ENCODE measurements at regions not wholly inside any gene's neighbourhood (a gene's known extent, or its start where the extent isn't known, plus 50 kb on each side); places are given as distances from the start of the nearest gene placed in this dataset.

DNA sequence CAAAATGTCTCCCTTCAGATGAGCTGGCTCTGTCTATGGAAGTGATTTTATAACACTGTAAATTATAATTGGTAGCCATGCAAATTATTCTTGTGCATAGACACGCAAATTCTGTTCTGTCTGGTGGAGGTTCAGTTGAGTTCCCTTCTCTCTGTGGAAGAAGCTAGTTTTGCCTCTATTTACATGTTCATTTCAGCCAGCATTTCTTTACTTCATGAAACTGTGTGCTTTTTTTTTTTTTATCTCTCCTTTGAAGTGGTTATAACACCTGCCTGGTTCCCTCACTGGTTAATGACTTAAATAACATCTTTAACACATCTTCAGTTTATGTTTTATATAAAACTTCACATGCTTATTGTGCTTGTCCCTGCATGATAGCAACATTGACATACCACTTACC is 149.4 kb upstream of the FBXL7 start:
- Histone ChIP-seq H3K79me1 (ENCODE audit: low read length) (no peaks in the 10 kb centered on the region), H4K5ac (ENCODE audit: low read length) (no peak overlapping the region), H3K4me1 (ENCODE audit: control insufficient read depth, low read depth, low read length) (peaks cover 3% of the 10 kb centered on the region), H3K9ac (ENCODE audit: low read length) (no peak overlapping the region), H3K79me2 (ENCODE audit: control insufficient read depth, insufficient read depth, low read length) (no peaks in the 10 kb centered on the region), H3K27ac (ENCODE audit: low read depth, low read length) (no peak overlapping the region), H3K4me3 (ENCODE audit: low read length) (no peak overlapping the region), H2BK5ac (ENCODE audit: low read length) (no peak overlapping the region), H4K8ac (ENCODE audit: low read depth, low read length) (no peak overlapping the region), H3K23ac (ENCODE audit: low read length) (no peak overlapping the region), H3K27me3 (ENCODE audit: insufficient read depth, low read length, poor library complexity) (no peaks in the 10 kb centered on the region), H3K18ac (ENCODE audit: low read length) (no peak overlapping the region), H3K4ac (ENCODE audit: low read depth, low read length) (no peak overlapping the region), H3K4me2 (ENCODE audit: low read length) (no peak overlapping the region), H3K56ac (ENCODE audit: low read length) (no peak overlapping the region), H2AK5ac (ENCODE audit: low read length) (no peak overlapping the region), H2BK15ac (replicated peaks; ENCODE audit: low read depth) (no peak overlapping the region), H3K36me3 (ENCODE audit: control insufficient read depth, insufficient read depth, low read length) (no peaks in the 10 kb centered on the region), H2BK120ac (ENCODE audit: low read depth, low read length) (no peak overlapping the region)
- no peak for DNase-seq
- no CpG with 5 or more reads among the region's 1 CpG for WGBS (ENCODE audit: extremely low coverage, insufficient coverage, low lambda C conversion rate)

DNA sequence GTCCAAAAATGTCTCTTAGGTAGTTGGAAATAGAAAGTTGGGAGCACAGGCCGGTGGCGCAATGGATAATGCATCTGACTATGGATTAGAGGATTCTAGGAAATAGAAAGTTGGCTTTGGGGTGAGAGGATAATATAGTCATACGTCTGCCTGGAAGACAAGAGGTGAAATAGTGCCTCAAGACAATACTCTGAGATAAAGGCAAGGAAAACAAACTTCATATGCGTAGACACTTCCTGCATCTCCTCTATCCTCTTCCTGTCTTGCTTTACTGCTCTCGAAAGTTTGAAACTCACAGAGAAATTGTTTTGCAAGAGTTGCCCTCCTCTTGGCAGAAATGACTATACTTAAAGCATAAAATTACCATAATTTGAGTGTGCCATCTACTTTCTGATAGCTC is 153.2 kb upstream of the FBXL7 start:
- H3K4me3 ChIP-seq (ENCODE audit: low read length), result no peak overlapping the region
- H3K79me2 ChIP-seq (ENCODE audit: control insufficient read depth, insufficient read depth, low read length), result no peaks in the 10 kb centered on the region
- no peaks in the 10 kb centered on the region for H3K27me3 ChIP-seq (ENCODE audit: insufficient read depth, low read length, poor library complexity)
- H3K27ac ChIP-seq (ENCODE audit: low read depth, low read length), result no peak overlapping the region
- H2BK5ac ChIP-seq (ENCODE audit: low read length), result no peak overlapping the region
- no peak overlapping the region for H3K23ac ChIP-seq (ENCODE audit: low read length)
- H3K4me2 ChIP-seq (ENCODE audit: low read length), result no peak overlapping the region
- no peak overlapping the region for H4K8ac ChIP-seq (ENCODE audit: low read depth, low read length)
- H2BK15ac ChIP-seq (replicated peaks; ENCODE audit: low read depth), result no peak overlapping the region
- no peak overlapping the region for H3K4ac ChIP-seq (ENCODE audit: low read depth, low read length)
- H3K36me3 ChIP-seq (ENCODE audit: control insufficient read depth, insufficient read depth, low read length), result no peaks in the 10 kb centered on the region
- DNase-seq, result no peak
- H3K79me1 ChIP-seq (ENCODE audit: low read length), result no peaks in the 10 kb centered on the region
- no peak overlapping the region for H2AK5ac ChIP-seq (ENCODE audit: low read length)
- H3K4me1 ChIP-seq (ENCODE audit: control insufficient read depth, low read depth, low read length), result no peaks in the 10 kb centered on the region
- H3K56ac ChIP-seq (ENCODE audit: low read length), result no peak overlapping the region
- no peak overlapping the region for H3K9ac ChIP-seq (ENCODE audit: low read length)
- H3K18ac ChIP-seq (ENCODE audit: low read length), result no peak overlapping the region
- H2BK120ac ChIP-seq (ENCODE audit: low read depth, low read length), result no peak overlapping the region
- WGBS (ENCODE audit: extremely low coverage, insufficient coverage, low lambda C conversion rate), result no CpG with 5 or more reads among the region's 5 CpGs
- no peak overlapping the region for H4K5ac ChIP-seq (ENCODE audit: low read length)

DNA sequence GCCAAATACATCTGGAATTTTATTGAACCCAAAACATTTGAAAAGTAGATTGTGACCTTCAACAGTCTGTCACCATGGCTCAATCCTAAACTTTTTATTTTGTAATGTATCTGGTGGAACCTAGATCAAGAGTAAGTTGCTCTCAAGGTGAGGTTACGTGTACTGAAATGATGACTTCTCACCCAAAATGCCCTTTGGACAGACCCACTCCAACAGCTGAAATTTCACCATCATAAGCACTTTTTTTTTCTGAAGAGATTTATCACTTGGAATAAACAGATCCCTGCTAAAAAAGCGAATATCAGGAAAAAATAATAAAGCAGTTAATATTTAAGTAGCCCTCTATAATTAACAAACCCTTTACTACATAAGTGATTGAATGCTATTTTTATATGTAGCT is 155.0 kb upstream of the FBXL7 start:
- Histone ChIP-seq H4K5ac (ENCODE audit: low read length) (no peak overlapping the region), H3K18ac (ENCODE audit: low read length) (no peak overlapping the region), H2BK5ac (ENCODE audit: low read length) (no peak overlapping the region), H3K4me2 (ENCODE audit: low read length) (no peak overlapping the region), H3K79me1 (ENCODE audit: low read length) (no peaks in the 10 kb centered on the region), H3K27me3 (ENCODE audit: insufficient read depth, low read length, poor library complexity) (no peaks in the 10 kb centered on the region), H3K56ac (ENCODE audit: low read length) (no peak overlapping the region), H3K9ac (ENCODE audit: low read length) (no peak overlapping the region), H3K79me2 (ENCODE audit: control insufficient read depth, insufficient read depth, low read length) (no peaks in the 10 kb centered on the region), H3K23ac (ENCODE audit: low read length) (no peak overlapping the region), H3K4me3 (ENCODE audit: low read length) (no peak overlapping the region), H3K4me1 (ENCODE audit: control insufficient read depth, low read depth, low read length) (no peaks in the 10 kb centered on the region), H2AK5ac (ENCODE audit: low read length) (no peak overlapping the region), H2BK15ac (replicated peaks; ENCODE audit: low read depth) (no peak overlapping the region), H3K4ac (ENCODE audit: low read depth, low read length) (no peak overlapping the region), H3K36me3 (ENCODE audit: control insufficient read depth, insufficient read depth, low read length) (no peaks in the 10 kb centered on the region), H3K27ac (ENCODE audit: low read depth, low read length) (no peak overlapping the region), H4K8ac (ENCODE audit: low read depth, low read length) (no peak overlapping the region), H2BK120ac (ENCODE audit: low read depth, low read length) (no peak overlapping the region)
- no CpG with 5 or more reads among the region's 2 CpGs for WGBS (ENCODE audit: extremely low coverage, insufficient coverage, low lambda C conversion rate)
- no peak for DNase-seq

DNA sequence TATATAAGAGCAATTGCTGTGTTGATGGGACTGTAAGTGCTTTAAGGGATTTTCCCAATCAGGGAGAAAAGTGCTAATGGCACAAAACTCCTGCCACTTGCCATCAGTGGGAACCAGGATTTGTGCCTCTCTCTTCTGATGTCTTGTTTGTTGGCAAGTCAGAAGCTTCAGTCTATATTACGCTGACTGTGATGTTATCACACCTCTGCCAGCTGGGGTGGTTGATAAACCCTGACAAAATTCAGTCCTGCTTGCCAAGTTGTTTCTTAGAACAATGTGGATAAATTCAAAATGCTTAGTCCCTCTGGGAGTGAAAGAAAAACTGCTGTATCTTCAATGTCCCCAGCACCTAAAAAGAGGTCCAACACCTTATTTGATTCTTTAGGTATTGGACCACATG is 161.4 kb upstream of the FBXL7 start:
- Histone ChIP-seq H3K4me2 (ENCODE audit: low read length) (no peak overlapping the region), H3K79me1 (ENCODE audit: low read length) (no peaks in the 10 kb centered on the region), H3K36me3 (ENCODE audit: control insufficient read depth, insufficient read depth, low read length) (no peaks in the 10 kb centered on the region), H2BK15ac (replicated peaks; ENCODE audit: low read depth) (no peak overlapping the region), H4K8ac (ENCODE audit: low read depth, low read length) (no peak overlapping the region), H3K27me3 (ENCODE audit: insufficient read depth, low read length, poor library complexity) (no peaks in the 10 kb centered on the region), H3K56ac (ENCODE audit: low read length) (no peak overlapping the region), H3K79me2 (ENCODE audit: control insufficient read depth, insufficient read depth, low read length) (no peaks in the 10 kb centered on the region), H3K9ac (ENCODE audit: low read length) (no peak overlapping the region), H3K4ac (ENCODE audit: low read depth, low read length) (no peak overlapping the region), H3K23ac (ENCODE audit: low read length) (no peak overlapping the region), H4K5ac (ENCODE audit: low read length) (no peak overlapping the region), H3K4me1 (ENCODE audit: control insufficient read depth, low read depth, low read length) (no peaks in the 10 kb centered on the region), H2BK120ac (ENCODE audit: low read depth, low read length) (no peak overlapping the region), H2BK5ac (ENCODE audit: low read length) (no peak overlapping the region), H2AK5ac (ENCODE audit: low read length) (no peak overlapping the region), H3K27ac (ENCODE audit: low read depth, low read length) (no peak overlapping the region), H3K18ac (ENCODE audit: low read length) (no peak overlapping the region), H3K4me3 (ENCODE audit: low read length) (no peak overlapping the region)
- whole genome bisulfite sequencing (ENCODE audit: extremely low coverage, insufficient coverage, low lambda C conversion rate), result no CpG with 5 or more reads among the region's 1 CpG
- DNase-seq, result no peak

DNA sequence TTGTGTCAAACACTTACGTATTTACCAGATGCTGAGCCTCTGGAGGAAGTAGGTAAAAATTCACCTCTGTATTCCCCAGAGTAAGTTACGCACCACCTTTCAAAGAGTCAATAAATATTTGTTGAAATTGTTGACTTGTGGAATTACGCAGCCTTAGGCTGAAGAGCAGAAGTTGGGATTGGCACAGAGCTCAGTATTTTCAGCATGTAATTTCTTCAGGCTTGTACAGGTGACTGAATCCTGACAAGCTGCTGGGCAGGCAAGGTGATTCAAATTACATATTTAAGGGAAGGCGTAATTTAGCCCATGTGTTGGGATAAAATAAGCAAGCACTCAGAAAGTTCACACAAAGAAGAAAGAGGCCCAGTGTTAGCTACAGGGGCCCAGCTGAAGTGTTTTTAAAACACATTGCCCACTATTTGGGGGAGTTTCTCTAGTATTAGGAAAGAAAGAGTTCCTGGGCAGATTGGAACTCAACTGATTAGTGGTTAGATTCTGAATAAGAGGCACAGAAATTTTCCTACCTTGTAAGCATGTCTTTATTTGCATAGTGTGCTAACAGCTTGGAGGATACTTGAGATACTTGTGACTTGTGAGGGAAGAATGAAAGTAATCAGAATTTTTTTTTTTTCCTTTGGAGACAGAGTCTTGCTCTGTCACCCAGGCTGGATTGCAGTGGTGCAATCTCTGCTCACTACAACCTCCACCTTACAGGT is 165.3 kb upstream of the FBXL7 start:
- WGBS (ENCODE audit: extremely low coverage, insufficient coverage, low lambda C conversion rate), result no CpG with 5 or more reads among the region's 4 CpGs
- H4K8ac ChIP-seq (ENCODE audit: low read depth, low read length), result no peak overlapping the region

DNA sequence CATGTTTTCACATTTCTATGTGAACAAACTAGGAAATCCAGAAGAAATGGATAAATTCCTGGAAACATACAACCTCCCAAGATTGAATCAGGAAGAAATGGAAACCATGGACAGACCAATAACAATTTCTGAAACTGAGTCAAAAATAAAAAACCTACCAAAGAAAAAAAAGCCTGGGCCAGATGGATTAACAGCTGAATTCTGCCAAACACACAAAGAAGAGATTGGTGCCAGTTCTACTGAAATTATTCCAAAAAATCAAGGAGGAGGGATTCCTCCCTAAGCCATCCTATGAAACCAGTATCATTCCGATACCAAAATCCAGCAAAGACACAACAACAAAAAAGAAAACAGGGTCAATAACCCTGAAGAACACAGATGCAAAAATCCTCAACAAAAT is 166.9 kb upstream of the FBXL7 start:
- no peaks in the 10 kb centered on the region for H3K36me3 ChIP-seq (ENCODE audit: control insufficient read depth, insufficient read depth, low read length)
- no peak overlapping the region for H2BK120ac ChIP-seq (ENCODE audit: low read depth, low read length)
- no peak overlapping the region for H2BK5ac ChIP-seq (ENCODE audit: low read length)
- H3K79me1 ChIP-seq (ENCODE audit: low read length), result no peaks in the 10 kb centered on the region
- no peaks in the 10 kb centered on the region for H3K79me2 ChIP-seq (ENCODE audit: control insufficient read depth, insufficient read depth, low read length)
- H3K56ac ChIP-seq (ENCODE audit: low read length), result no peak overlapping the region
- whole genome bisulfite sequencing (ENCODE audit: extremely low coverage, insufficient coverage, low lambda C conversion rate), result no CpG with 5 or more reads among the region's 1 CpG
- H3K4me2 ChIP-seq (ENCODE audit: low read length), result no peak overlapping the region
- H4K8ac ChIP-seq (ENCODE audit: low read depth, low read length), result no peak overlapping the region
- no peak overlapping the region for H2AK5ac ChIP-seq (ENCODE audit: low read length)
- H3K23ac ChIP-seq (ENCODE audit: low read length), result no peak overlapping the region
- DNase-seq, result no peak
- H3K4me3 ChIP-seq (ENCODE audit: low read length), result no peak overlapping the region
- H3K4ac ChIP-seq (ENCODE audit: low read depth, low read length), result no peak overlapping the region
- no peaks in the 10 kb centered on the region for H3K4me1 ChIP-seq (ENCODE audit: control insufficient read depth, low read depth, low read length)
- no peak overlapping the region for H3K27ac ChIP-seq (ENCODE audit: low read depth, low read length)
- no peak overlapping the region for H2BK15ac ChIP-seq (replicated peaks; ENCODE audit: low read depth)
- H4K5ac ChIP-seq (ENCODE audit: low read length), result no peak overlapping the region
- no peak overlapping the region for H3K18ac ChIP-seq (ENCODE audit: low read length)
- no peaks in the 10 kb centered on the region for H3K27me3 ChIP-seq (ENCODE audit: insufficient read depth, low read length, poor library complexity)
- H3K9ac ChIP-seq (ENCODE audit: low read length), result no peak overlapping the region

More for the DNA sequence above, 165.3 kb upstream of the FBXL7 start:
- no peak overlapping the region for H3K4me2 ChIP-seq (ENCODE audit: low read length)
- no peak overlapping the region for H3K4me3 ChIP-seq (ENCODE audit: low read length)
- no peak overlapping the region for H3K18ac ChIP-seq (ENCODE audit: low read length)
- H4K5ac ChIP-seq (ENCODE audit: low read length), result no peak overlapping the region
- no peak overlapping the region for H3K23ac ChIP-seq (ENCODE audit: low read length)
- no peaks in the 10 kb centered on the region for H3K4me1 ChIP-seq (ENCODE audit: control insufficient read depth, low read depth, low read length)
- no peaks in the 10 kb centered on the region for H3K79me2 ChIP-seq (ENCODE audit: control insufficient read depth, insufficient read depth, low read length)
- no peak overlapping the region for H3K27ac ChIP-seq (ENCODE audit: low read depth, low read length)
- no peak for DNase-seq
- no peak overlapping the region for H3K4ac ChIP-seq (ENCODE audit: low read depth, low read length)
- H2BK15ac ChIP-seq (replicated peaks; ENCODE audit: low read depth), result no peak overlapping the region
- no peak overlapping the region for H3K56ac ChIP-seq (ENCODE audit: low read length)
- no peak overlapping the region for H2BK120ac ChIP-seq (ENCODE audit: low read depth, low read length)
- H3K27me3 ChIP-seq (ENCODE audit: insufficient read depth, low read length, poor library complexity), result no peaks in the 10 kb centered on the region
- H3K36me3 ChIP-seq (ENCODE audit: control insufficient read depth, insufficient read depth, low read length), result no peaks in the 10 kb centered on the region
- H3K79me1 ChIP-seq (ENCODE audit: low read length), result no peaks in the 10 kb centered on the region
- H2BK5ac ChIP-seq (ENCODE audit: low read length), result no peak overlapping the region
- H2AK5ac ChIP-seq (ENCODE audit: low read length), result no peak overlapping the region
- no peak overlapping the region for H3K9ac ChIP-seq (ENCODE audit: low read length)
